Testis (tissue), 2 donors: ENCODE measurements at regions not wholly inside any gene's neighbourhood (a gene's known extent, or its start where the extent isn't known, plus 50 kb on each side); places are given as distances from the start of the nearest gene placed in this dataset.

Experiments
- DNase-seq: peaks from one replicate; pipeline ENCODE4 v3.0.0-alpha.2; 2019
- H3K27ac ChIP-seq, 2 donors: fragments of 200-600 bp; sonication (generic); one replicate each; pipeline ENCODE4 v1.5.1; 2019
- H3K27me3 ChIP-seq: fragments of 200-600 bp; sonication (generic); one replicate; pipeline ENCODE4 v1.5.1; 2019
- H3K36me3 ChIP-seq: fragments of 200-600 bp; sonication (generic); one replicate; pipeline ENCODE4 v1.5.1; 2017; ENCODE audit warnings: low read depth; ENCODE audit errors: missing control alignments
- H3K4me1 ChIP-seq: fragments of 200-600 bp; sonication (generic); one replicate; pipeline ENCODE4 v1.5.1; 2019
- H3K4me3 ChIP-seq, 2 donors: fragments of 200-600 bp; sonication (generic); one replicate each; pipeline ENCODE4 v1.5.1; 2017 to 2019
- H3K9me3 ChIP-seq: fragments of 200-600 bp; sonication (generic); one replicate; pipeline ENCODE4 v1.5.1; 2017
- CTCF ChIP-seq, 3 experiments: fragments of 450-650 bp in 2 of 3; fragments of 200-600 bp in 1 of 3; sonication (generic) in 1 of 3; IDR thresholded peaks; one replicate each; pipeline ENCODE4 v1.5.1; 2016 to 2019; ENCODE audit warnings: antibody characterized with exemption in 3 of 3, mild to moderate bottlenecking in 2 of 3, moderate library complexity in 1 of 3
- POLR2A ChIP-seq: fragments of 450-650 bp; IDR thresholded peaks from one replicate; pipeline ENCODE4 v1.6.1; 2017; ENCODE audit warnings: antibody characterized with exemption, mild to moderate bottlenecking, moderate library complexity
- WGBS, 2 donors: methylation state at CpG; one replicate each; pipeline ENCODE4 v1.1.5; 2018; 5-methylcytosine and 5-hydroxymethylcytosine counted together
- intact Hi-C: fragments of 100-400 bp; cut with DNase I; formaldehyde crosslinking; loops from one replicate; pipeline ENCODE4 v1.15.1; 2023; ENCODE audit warnings: low total_unique reads

- no peak for DNase-seq
- Histone ChIP-seq H3K27me3 (no peaks in the 10 kb centered on the region), H3K4me1 (no peaks in the 10 kb centered on the region), H3K36me3 (no peaks in the 10 kb centered on the region), H3K4me3 (no peak overlapping the region), H3K9me3 (no peaks in the 10 kb centered on the region), H3K27ac (no peak overlapping the region)
- TF ChIP-seq CTCF (IDR thresholded peaks at IDR 0.05): no peak
- no peak for TF ChIP-seq POLR2A
- 71 to 88% methylated on average over 1 of the region's 1 CpG for WGBS, 2 donors
- intact Hi-C loops: no loop called here
Measured at GRCh38 chr4:23674694-23675093, 215.2 kb downstream of the PPARGC1A start.

- 82 to 91% methylated on average over 3 of the region's 3 CpGs for WGBS, 2 donors
- no peak for DNase-seq
- Histone ChIP-seq H3K36me3 (no peaks in the 10 kb centered on the region), H3K27me3 (no peaks in the 10 kb centered on the region), H3K27ac (no peak overlapping the region), H3K4me3 (no peak overlapping the region), H3K9me3 (no peaks in the 10 kb centered on the region), H3K4me1 (no peaks in the 10 kb centered on the region)
- intact Hi-C loops: no loop called here
- TF ChIP-seq CTCF (IDR thresholded peaks at IDR 0.05): no peak
- TF ChIP-seq POLR2A: no peak
Measured at GRCh38 chr4:23667659-23668058, 222.2 kb downstream of the PPARGC1A start.

GRCh38 chr4:23660865-23661264 lies 229.0 kb downstream of the PPARGC1A start:
- 89 to 93% methylated on average over 2 of the region's 2 CpGs for WGBS, 2 donors
- Histone ChIP-seq H3K4me3 (no peak overlapping the region), H3K27me3 (no peaks in the 10 kb centered on the region), H3K27ac (no peak overlapping the region), H3K9me3 (no peaks in the 10 kb centered on the region), H3K4me1 (no peaks in the 10 kb centered on the region), H3K36me3 (no peaks in the 10 kb centered on the region)
- no peak for DNase-seq
- intact Hi-C loops: no loop called here
- no peak for TF ChIP-seq CTCF (IDR thresholded peaks at IDR 0.05)
- no peak for TF ChIP-seq POLR2A

GRCh38 chr4:23654791-23655190 lies 235.1 kb downstream of the PPARGC1A start:
- TF ChIP-seq CTCF (IDR thresholded peaks at IDR 0.05): no peak
- no peak for TF ChIP-seq POLR2A
- WGBS, 2 donors: 70 to 79% methylated on average over 1 of the region's 1 CpG
- H3K36me3 ChIP-seq: no peaks in the 10 kb centered on the region
- H3K9me3 ChIP-seq: no peaks in the 10 kb centered on the region
- no peak for DNase-seq
- intact Hi-C loops: no loop called here
- H3K27me3 ChIP-seq: no peaks in the 10 kb centered on the region
- H3K4me1 ChIP-seq: no peaks in the 10 kb centered on the region
- no peak overlapping the region for H3K4me3 ChIP-seq
- no peak overlapping the region for H3K27ac ChIP-seq

- Histone ChIP-seq H3K27me3 (no peaks in the 10 kb centered on the region), H3K9me3 (no peaks in the 10 kb centered on the region), H3K4me1 (no peaks in the 10 kb centered on the region), H3K36me3 (no peaks in the 10 kb centered on the region), H3K4me3 (no peak overlapping the region), H3K27ac (no peak overlapping the region)
- TF ChIP-seq CTCF (IDR thresholded peaks at IDR 0.05) (no peak), POLR2A (no peak)
- intact Hi-C loops: no loop called here
- no peak for DNase-seq
- WGBS, 2 donors: 87 to 90% methylated on average over 7 of the region's 7 CpGs
Measured at GRCh38 chr4:23648854-23649596, 240.8 kb downstream of the PPARGC1A start.
